OCI-LY7 (cell line): ENCODE measurements at regions not wholly inside any gene's neighbourhood (a gene's known extent, or its start where the extent isn't known, plus 50 kb on each side); places are given as distances from the start of the nearest gene placed in this dataset.

ENCODE experiments used
- BruUV-seq: library from RNA; stranded (reverse); fragments of 400-500 nt; replicated peaks from 2 replicates; lab custom pipeline; 2021; lab: Mats Ljungman, UMichigan
- CTCF ChIA-PET: fragments of 300-600 bp; sonication (Branson Sonifier 250); formaldehyde crosslinking; loops from one replicate; lab custom pipeline; 2022; ENCODE audit warnings: antibody characterized with exemption; ENCODE audit not compliant: unreplicated experiment; lab: Charles Lee
- POLR2A ChIA-PET: fragments of 300-600 bp; sonication (Branson Sonifier 250); formaldehyde crosslinking; loops from one replicate; lab custom pipeline; 2022; ENCODE audit warnings: antibody characterized with exemption; lab: Charles Lee
- DNase-seq: peaks from one replicate; pipeline ENCODE4 v3.0.0-alpha.2; 2015; ENCODE audit warnings: low spot score
- H2AFZ ChIP-seq: fragments of 200-600 bp; sonication (generic), shearing (Covaris generic); 2 replicates; pipeline ENCODE4 v1.6.1; 2014; ENCODE audit warnings: mild to moderate bottlenecking, antibody characterized with exemption, low read length, moderate library complexity
- H3K27ac ChIP-seq: fragments of 200-600 bp; sonication (generic); 2 replicates; pipeline ENCODE4 v1.5.1; 2014; ENCODE audit warnings: mixed run types, low read depth, mild to moderate bottlenecking, moderate library complexity, low read length, inconsistent platforms; ENCODE audit not compliant: poor library complexity, severe bottlenecking
- H3K36me3 ChIP-seq: fragments of 200-600 bp; sonication (generic); 2 replicates; pipeline ENCODE4 v1.6.1; 2014; ENCODE audit warnings: mild to moderate bottlenecking, antibody characterized with exemption, low read length, moderate library complexity, mixed read lengths; ENCODE audit not compliant: insufficient read depth
- H3K4me1 ChIP-seq: fragments of 200-600 bp; sonication (generic); 2 replicates; pipeline ENCODE4 v1.5.1; 2014; ENCODE audit warnings: mild to moderate bottlenecking, low read length; ENCODE audit not compliant: insufficient read depth, poor library complexity, severe bottlenecking
- H3K4me2 ChIP-seq: fragments of 200-600 bp; sonication (generic); 2 replicates; pipeline ENCODE4 v1.6.1; 2014; ENCODE audit warnings: mild to moderate bottlenecking, low read length
- H3K4me3 ChIP-seq: fragments of 200-600 bp; sonication (generic); 2 replicates; pipeline ENCODE4 v1.5.1; 2014; ENCODE audit warnings: mild to moderate bottlenecking, low read depth, low read length; ENCODE audit not compliant: poor library complexity, severe bottlenecking
- H3K79me2 ChIP-seq: fragments of 200-600 bp; sonication (generic); 2 replicates; pipeline ENCODE4 v1.6.1; 2016; ENCODE audit warnings: low read depth, mild to moderate bottlenecking, low read length, moderate library complexity, mixed read lengths; ENCODE audit not compliant: insufficient read depth
- H3K9me2 ChIP-seq: fragments of 200-600 bp; sonication (generic); 2 replicates; pipeline ENCODE4 v1.6.1; 2016; ENCODE audit warnings: mild to moderate bottlenecking, low read length, mixed read lengths; ENCODE audit not compliant: insufficient read depth
- H3K9me3 ChIP-seq: fragments of 200-600 bp; sonication (generic); 2 replicates; pipeline ENCODE4 v1.6.1; 2014; ENCODE audit warnings: mild to moderate bottlenecking, mixed run types, low read length, mixed read lengths
- H4K20me1 ChIP-seq: fragments of 200-600 bp; sonication (generic); 2 replicates; pipeline ENCODE4 v1.6.1; 2014; ENCODE audit warnings: mild to moderate bottlenecking, antibody characterized with exemption, low read length, moderate library complexity, mixed read lengths; ENCODE audit not compliant: insufficient read depth
- CTCF ChIP-seq: fragments of 200-600 bp; sonication (generic); conservative IDR thresholded peaks from 2 replicates; pipeline ENCODE4 v1.5.1; 2014; ENCODE audit warnings: mild to moderate bottlenecking, antibody characterized with exemption, low read length, moderate library complexity, mixed read lengths
- EZH2phosphoT487 ChIP-seq: fragments of 200-600 bp; sonication (generic); IDR thresholded peaks from 2 replicates; pipeline ENCODE4 v1.6.1; 2018; ENCODE audit warnings: low read depth, borderline replicate concordance, mild to moderate bottlenecking, mixed run types, antibody characterized with exemption, low read length, moderate library complexity, mixed read lengths
- intact Hi-C: fragments of 100-400 bp; cut with micrococcal nuclease; formaldehyde crosslinking; loops from one replicate; pipeline ENCODE4 v1.10.0; 2022; ENCODE audit not compliant: unreplicated experiment

- POLR2A ChIA-PET: no interaction called here
- Histone ChIP-seq H4K20me1 (no peaks in the 10 kb centered on the region), H3K9me3 (no peaks in the 10 kb centered on the region), H3K4me1 (no peaks in the 10 kb centered on the region), H3K79me2 (no peaks in the 10 kb centered on the region), H3K4me2 (no peak overlapping the region), H3K4me3 (no peak overlapping the region), H3K36me3 (no peaks in the 10 kb centered on the region), H3K9me2 (no peaks in the 10 kb centered on the region), H3K27ac (no peak overlapping the region), H2AFZ (no peak overlapping the region)
- no peak for TF ChIP-seq CTCF
- TF ChIP-seq EZH2phosphoT487: no peak
- intact Hi-C loops: no loop called here
- no peak for DNase-seq
- no TSS peak for BruUV-seq
- CTCF ChIA-PET: no interaction called here
Observed at GRCh38 chr18:30522288-30522929, 520.1 kb downstream of the DSC3 start.

GRCh38 chr18:30514059-30514458 is 528.5 kb downstream of the DSC3 start:
- Histone ChIP-seq H3K4me2 (no peak overlapping the region), H3K4me3 (no peak overlapping the region), H2AFZ (no peak overlapping the region), H4K20me1 (no peaks in the 10 kb centered on the region), H3K4me1 (no peaks in the 10 kb centered on the region), H3K27ac (no peak overlapping the region), H3K36me3 (no peaks in the 10 kb centered on the region), H3K9me3 (no peaks in the 10 kb centered on the region), H3K9me2 (no peaks in the 10 kb centered on the region), H3K79me2 (no peaks in the 10 kb centered on the region)
- intact Hi-C loops: no loop called here
- POLR2A ChIA-PET: interaction anchor here (1.0 to 1.2 kb wide), 2 partner anchors 9 to 26 kb away, joined by 3 read pairs; no protein-coding TSS in a partner anchor
- CTCF ChIA-PET: no interaction called here
- no peak for TF ChIP-seq EZH2phosphoT487
- TF ChIP-seq CTCF: no peak
- no peak for DNase-seq
- no TSS peak for BruUV-seq

- CTCF ChIA-PET: no interaction called here
Observed at GRCh38 chr18:30512872-30513271, 529.7 kb downstream of the DSC3 start.

More at GRCh38 chr18:30512872-30513271, 529.7 kb downstream of the DSC3 start:
- H2AFZ ChIP-seq: no peak overlapping the region
- no peaks in the 10 kb centered on the region for H3K4me1 ChIP-seq
- BruUV-seq: no TSS peak
- H3K4me3 ChIP-seq: no peak overlapping the region
- intact Hi-C loops: no loop called here
- no peak overlapping the region for H3K4me2 ChIP-seq
- no peaks in the 10 kb centered on the region for H3K36me3 ChIP-seq
- H3K9me3 ChIP-seq: no peaks in the 10 kb centered on the region
- H4K20me1 ChIP-seq: no peaks in the 10 kb centered on the region
- no peak for DNase-seq
- POLR2A ChIA-PET: interaction anchor here (1.0 kb wide), 1 partner anchor 7 kb away, joined by 3 read pairs; no protein-coding TSS in a partner anchor
- no peak for TF ChIP-seq EZH2phosphoT487
- no peak for TF ChIP-seq CTCF
- no peaks in the 10 kb centered on the region for H3K9me2 ChIP-seq
- no peaks in the 10 kb centered on the region for H3K79me2 ChIP-seq
- H3K27ac ChIP-seq: no peak overlapping the region
